Prostate gland (tissue), 2 donors: ENCODE measurements at regions not wholly inside any gene's neighbourhood (a gene's known extent, or its start where the extent isn't known, plus 50 kb on each side); places are given as distances from the start of the nearest gene placed in this dataset.

Source experiments
- CTCF ChIP-seq, 4 experiments: fragments of 200-600 bp in 2 of 4; fragments of 450-650 bp in 2 of 4; sonication (generic) in 2 of 4; IDR thresholded peaks; 1 replicate in 3 of 4; 2 replicates in 1 of 4; pipeline ENCODE4 v1.5.1; 2016 to 2019; ENCODE audit warnings: antibody characterized with exemption in 4 of 4, mild to moderate bottlenecking in 2 of 4, moderate library complexity in 2 of 4
- POLR2A ChIP-seq: fragments of 450-650 bp; IDR thresholded peaks from one replicate; pipeline ENCODE4 v1.6.1; 2016; ENCODE audit warnings: antibody characterized with exemption, mild to moderate bottlenecking
- POLR2AphosphoS5 ChIP-seq: sonication (generic); formaldehyde crosslinking; IDR thresholded peaks from one replicate; pipeline ENCODE4 v1.6.1; 2017; ENCODE audit warnings: antibody characterized with exemption

DNA sequence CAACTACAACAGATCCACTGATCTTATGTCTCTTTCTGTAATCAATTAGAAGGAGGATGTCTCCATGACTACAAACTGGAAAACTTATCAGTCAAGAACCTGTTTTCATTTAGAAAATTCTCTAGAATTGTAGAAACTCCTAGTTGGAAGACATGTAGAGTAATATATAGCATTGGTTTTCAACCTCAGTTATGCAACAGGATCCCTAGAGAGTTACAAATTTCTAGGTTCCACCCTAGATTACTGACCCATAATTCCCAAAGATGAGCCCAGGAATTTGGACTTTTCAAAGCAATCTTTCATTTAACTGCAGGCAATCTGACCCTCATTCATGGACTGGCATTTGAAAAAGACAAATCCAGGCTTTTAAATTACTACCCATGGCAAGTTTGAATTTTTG, 116.9 kb upstream of the RAP2B start:
- TF ChIP-seq POLR2A (no peak), CTCF (IDR thresholded peaks at IDR 0.05) (no peak), POLR2AphosphoS5 (no peak)
